ENCODE measurements at regions not wholly inside any gene's neighbourhood (a gene's known extent, or its start where the extent isn't known, plus 50 kb on each side); places are given as distances from the start of the nearest gene placed in this dataset.

DNA sequence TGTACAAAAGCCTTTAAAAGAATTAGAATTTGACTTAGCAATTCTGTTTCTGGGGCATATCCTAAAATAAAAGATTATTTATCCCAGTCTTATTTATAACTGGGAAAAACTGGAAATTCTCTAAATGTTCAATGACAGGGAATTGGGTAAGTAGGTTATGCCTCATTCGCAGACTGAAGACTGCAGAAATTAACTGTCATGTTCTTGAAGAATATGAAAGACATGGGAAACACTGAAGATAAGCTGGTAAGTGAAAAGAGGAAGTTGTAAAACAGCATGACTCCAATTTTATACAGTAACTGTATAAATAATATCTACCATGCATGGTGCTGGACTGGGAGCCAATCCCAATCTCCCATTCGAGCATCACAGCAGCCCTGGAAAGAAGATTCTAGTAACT lies 50.6 kb upstream of the SLC2A1 start:
- no peak for TF ChIP-seq POLR2A (IDR thresholded peaks at IDR 0.05)
- TF ChIP-seq, protein P1, sequence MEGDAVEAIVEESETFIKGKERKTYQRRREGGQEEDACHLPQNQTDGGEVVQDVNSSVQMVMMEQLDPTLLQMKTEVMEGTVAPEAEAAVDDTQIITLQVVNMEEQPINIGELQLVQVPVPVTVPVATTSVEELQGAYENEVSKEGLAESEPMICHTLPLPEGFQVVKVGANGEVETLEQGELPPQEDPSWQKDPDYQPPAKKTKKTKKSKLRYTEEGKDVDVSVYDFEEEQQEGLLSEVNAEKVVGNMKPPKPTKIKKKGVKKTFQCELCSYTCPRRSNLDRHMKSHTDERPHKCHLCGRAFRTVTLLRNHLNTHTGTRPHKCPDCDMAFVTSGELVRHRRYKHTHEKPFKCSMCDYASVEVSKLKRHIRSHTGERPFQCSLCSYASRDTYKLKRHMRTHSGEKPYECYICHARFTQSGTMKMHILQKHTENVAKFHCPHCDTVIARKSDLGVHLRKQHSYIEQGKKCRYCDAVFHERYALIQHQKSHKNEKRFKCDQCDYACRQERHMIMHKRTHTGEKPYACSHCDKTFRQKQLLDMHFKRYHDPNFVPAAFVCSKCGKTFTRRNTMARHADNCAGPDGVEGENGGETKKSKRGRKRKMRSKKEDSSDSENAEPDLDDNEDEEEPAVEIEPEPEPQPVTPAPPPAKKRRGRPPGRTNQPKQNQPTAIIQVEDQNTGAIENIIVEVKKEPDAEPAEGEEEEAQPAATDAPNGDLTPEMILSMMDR (IDR thresholded peaks at IDR 0.05), result no peak

Measured in body of pancreas (tissue), 4 donors.